Heart left ventricle (tissue), 16 donors: ENCODE measurements at regions not wholly inside any gene's neighbourhood (a gene's known extent, or its start where the extent isn't known, plus 50 kb on each side); places are given as distances from the start of the nearest gene placed in this dataset.
A peak's percentile ranks its signal among the peaks of the same experiment; 100 is the strongest.

Experiments
- ATAC-seq, 4 donors: fragments of 200-7000 bp; cut with Tn5 transposase; one replicate each; pipeline ENCODE4 v1.9.1; 2020 to 2022; ENCODE audit warnings: moderate library complexity in 4 of 4, mild to moderate bottlenecking in 3 of 4, moderate number of reproducible peaks in 1 of 4
- DNase-seq, 5 donors: peaks; one replicate each; pipeline ENCODE4 v3.0.0-alpha.2; 2020
- H3K27ac ChIP-seq, 12 donors: fragments of 200-600 bp; sonication (generic) in 4 of 12; one replicate each; pipeline versions ENCODE4 v1.5.0 to v1.8.0; 2016 to 2022; ENCODE audit warnings: mild to moderate bottlenecking in 2 of 12
- H3K27me3 ChIP-seq, 9 donors: fragments of 200-600 bp; sonication (generic) in 2 of 9; one replicate each; pipeline versions ENCODE4 v1.5.1 to v1.8.0; 2016 to 2022; ENCODE audit warnings: mild to moderate bottlenecking in 3 of 9
- H3K36me3 ChIP-seq, 9 donors: fragments of 200-600 bp; sonication (generic) in 2 of 9; one replicate each; pipeline versions ENCODE4 v1.5.0 to v1.8.0; 2018 to 2022; ENCODE audit warnings: mild to moderate bottlenecking in 2 of 9
- H3K4me1 ChIP-seq, 12 donors: fragments of 200-600 bp; sonication (generic) in 4 of 12; one replicate each; pipeline versions ENCODE4 v1.5.0 to v1.8.0; 2016 to 2022; ENCODE audit warnings: mild to moderate bottlenecking in 3 of 12
- H3K4me3 ChIP-seq, 12 donors: fragments of 200-600 bp; sonication (generic) in 4 of 12; one replicate each; pipeline versions ENCODE4 v1.5.0 to v1.8.0; 2017 to 2022; ENCODE audit warnings: mild to moderate bottlenecking in 9 of 12, moderate library complexity in 4 of 12
- H3K9me3 ChIP-seq, 12 donors: fragments of 200-600 bp; sonication (generic) in 4 of 12; one replicate each; pipeline versions ENCODE4 v1.5.0 to v1.8.0; 2016 to 2022; ENCODE audit warnings: mild to moderate bottlenecking in 1 of 12
- CTCF ChIP-seq, 12 donors: fragments of 200-600 bp; sonication (generic) in 4 of 12; IDR thresholded peaks; one replicate each; pipeline versions ENCODE4 v1.5.0 to v1.8.0; 2018 to 2022; ENCODE audit warnings: antibody characterized with exemption in 12 of 12, mild to moderate bottlenecking in 5 of 12
- POLR2A ChIP-seq, 2 donors: fragments of 450-650 bp; IDR thresholded peaks; one replicate each; pipeline ENCODE4 v1.6.1; 2017; ENCODE audit warnings: antibody characterized with exemption in 2 of 2, mild to moderate bottlenecking in 2 of 2, moderate library complexity in 2 of 2
- WGBS, 4 donors: extraction: QIAGEN DNeasy Blood & Tissue Kit in 2 of 4; methylation state at CpG; one replicate each; pipeline versions ENCODE4 v1.1.5 to v1.1.7; 2013 to 2018; 5-methylcytosine and 5-hydroxymethylcytosine counted together
- intact Hi-C, 10 donors: fragments of 100-400 bp; cut with DNase I; formaldehyde crosslinking; loops; one replicate each; pipeline versions ENCODE4 v1.11.1 to v1.14.2; 2022
- donor health status: ischemic (EF 13 %, LVEDD 7.1; RV severe dilation, severe dysfunction).
- donor health status: healthy with polysubstance abuse.
- donor health status: DM: no; HTN: yes; CAD: no.
- donor health status: DM: no; HTN: no; CAD: no.
- donor health status: ischemic (EF 25% LVEDD 6.9; RV normal size, moderate dysfunction).
- donor health status: ischemic (EF 25% LVEDD 5.7; RV mildly dilated, moderate dysfunction).
- donor health status: healthy.
- donor health status: DM: yes; HTN: yes; CAD: no.
- donor health status: ischemic (EF 35%, LVEDD 5.7; RV mildly dilated, moderate dysfunction).
- donor health status: nonischemic (EF 11% LVEDD 7.7; RV severe dilation, severe dysfunction).
- donor health status: DM: yes; HTN: yes; CAD: no.
- donor health status: PGD.
- donor health status: ischemic (EF 29% LVEDD 5.4; RV normal size, mild dysfunction).
- donor health status: nonischemic (EF 23%, LVEDD 6.1; RV moderate dilation, normal function).

DNA sequence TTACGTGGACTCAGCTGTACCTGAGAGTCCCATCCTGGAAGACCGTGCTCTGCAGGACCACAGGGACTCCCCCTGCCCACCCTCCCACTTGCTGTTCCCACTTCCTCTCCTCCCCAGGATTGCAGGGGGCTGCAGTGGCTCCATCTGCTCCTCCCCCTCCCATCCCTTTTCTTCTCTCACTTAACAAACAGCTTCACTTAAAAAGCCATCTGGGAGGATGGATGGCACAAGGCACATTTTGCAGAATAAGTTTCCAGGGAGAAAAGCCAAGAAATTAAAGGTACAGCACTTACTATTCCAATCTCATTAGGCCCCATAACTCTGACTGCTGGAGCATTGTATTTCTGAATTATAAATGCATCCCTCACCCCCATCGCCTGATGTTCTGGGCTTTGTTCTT lies 458.7 kb downstream of the PTPRU start:
- intact Hi-C loops, result loop anchor here in 1 of 10 donors (10.0 kb wide), 1 partner anchor 440 kb away; no protein-coding TSS in a partner anchor
- H3K27ac ChIP-seq, result no peak overlapping the region
- TF ChIP-seq CTCF (IDR thresholded peaks at IDR 0.05), result no peak
- TF ChIP-seq POLR2A (IDR thresholded peaks at IDR 0.05), result no peak
- no peaks in the 10 kb centered on the region for H3K4me1 ChIP-seq
- no peak for ATAC-seq
- H3K27me3 ChIP-seq, result peaks cover 0 to 42% (median 8%) of the 10 kb centered on the region in 9 donors
- no peak overlapping the region for H3K4me3 ChIP-seq
- H3K9me3 ChIP-seq, result peaks cover 0 to 15% (median 0%) of the 10 kb centered on the region in 12 donors
- no peaks in the 10 kb centered on the region for H3K36me3 ChIP-seq
- WGBS, 4 donors, result 56 to 68% (median 64%) methylated on average over 3 of the region's 3 CpGs
- no peak for DNase-seq

DNA sequence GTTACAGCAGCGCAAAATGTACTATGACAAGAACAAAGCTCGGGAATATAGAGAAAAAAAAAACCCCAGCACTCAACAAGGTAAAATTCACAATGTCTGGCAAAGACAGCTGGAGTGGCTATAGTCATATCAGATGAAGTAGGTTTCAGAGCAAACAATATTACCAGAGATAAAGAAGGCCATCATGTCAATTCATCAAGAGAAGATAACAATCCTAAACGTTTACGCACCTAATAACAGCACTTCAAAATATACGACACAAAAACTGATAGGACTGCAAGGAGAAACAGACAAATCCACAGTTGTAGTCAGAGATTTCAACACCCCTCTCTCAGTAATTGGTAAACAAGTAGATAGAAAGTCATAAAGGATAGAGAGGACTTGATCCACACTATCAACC lies 455.2 kb downstream of the PTPRU start:
- WGBS, 4 donors, result 75 to 82% (median 79%) methylated on average over 5 of the region's 5 CpGs
- intact Hi-C loops, result loop anchor here in 1 of 10 donors (10.0 kb wide), 1 partner anchor 437 kb away; no protein-coding TSS in a partner anchor

GRCh38 chr1:29690156-29690555 lies 453.8 kb downstream of the PTPRU start:
- Histone ChIP-seq H3K36me3 (no peaks in the 10 kb centered on the region), H3K27ac (no peak overlapping the region), H3K4me1 (peaks cover 0 to 11% (median 0%) of the 10 kb centered on the region in 12 donors), H3K4me3 (no peak overlapping the region), H3K27me3 (peaks cover 0 to 54% (median 18%) of the 10 kb centered on the region in 9 donors), H3K9me3 (peaks cover 0 to 15% (median 0%) of the 10 kb centered on the region in 12 donors)
- TF ChIP-seq CTCF (IDR thresholded peaks at IDR 0.05), result no peak
- TF ChIP-seq POLR2A (IDR thresholded peaks at IDR 0.05), result no peak
- WGBS, 4 donors, result 52 to 59% (median 53%) methylated on average over 9 of the region's 9 CpGs
- ATAC-seq, result no peak
- DNase-seq, result peak in 1 of 5 donors; percentile 3
- intact Hi-C loops, result loop anchor here in 1 of 10 donors (10.0 kb wide), 1 partner anchor 435 kb away; no protein-coding TSS in a partner anchor

More for the DNA sequence above, 455.2 kb downstream of the PTPRU start:
- Histone ChIP-seq H3K9me3 (peaks cover 0 to 15% (median 0%) of the 10 kb centered on the region in 12 donors), H3K27me3 (peaks cover 0 to 53% (median 18%) of the 10 kb centered on the region in 9 donors), H3K4me3 (no peak overlapping the region), H3K27ac (no peak overlapping the region), H3K36me3 (no peaks in the 10 kb centered on the region), H3K4me1 (peaks cover 0 to 11% (median 0%) of the 10 kb centered on the region in 12 donors)
- DNase-seq (no peak), ATAC-seq (no peak)
- no peak for TF ChIP-seq CTCF (IDR thresholded peaks at IDR 0.05)
- TF ChIP-seq POLR2A (IDR thresholded peaks at IDR 0.05), result no peak

DNA sequence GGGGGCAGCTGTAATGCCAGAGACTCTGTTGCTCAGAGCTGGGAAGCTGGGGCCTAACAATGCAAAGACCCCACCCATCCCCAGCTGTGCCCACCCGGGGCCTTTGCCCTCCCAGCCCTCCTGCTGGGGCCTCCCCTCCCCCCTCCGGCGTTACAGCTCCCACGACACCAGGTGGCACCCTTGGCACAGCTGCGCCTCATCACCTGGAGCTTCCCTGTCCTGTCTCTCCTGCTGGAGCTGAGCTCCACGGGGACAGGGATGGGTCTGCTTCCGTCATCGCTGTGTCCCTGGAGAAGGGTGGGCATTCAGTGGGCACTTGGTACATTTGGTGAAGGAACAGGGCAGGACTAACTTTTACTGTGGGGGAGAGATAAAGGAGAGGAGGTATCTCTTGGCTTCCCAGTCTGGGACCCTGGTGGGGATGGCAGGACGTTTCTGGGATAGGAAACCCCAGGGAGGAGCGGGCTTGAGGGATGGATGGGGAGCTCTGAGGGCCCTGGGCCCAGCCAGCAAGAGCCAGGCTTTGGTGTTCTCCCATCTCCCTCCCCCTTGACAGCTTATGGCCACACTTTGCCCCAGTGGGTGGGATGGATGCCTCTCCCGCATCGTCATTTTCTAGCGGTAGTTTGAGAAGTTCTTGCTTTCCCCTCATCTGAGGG lies 453.2 kb downstream of the PTPRU start:
- Histone ChIP-seq H3K9me3 (peaks cover 0 to 15% (median 0%) of the 10 kb centered on the region in 12 donors), H3K27me3 (peaks cover 0 to 54% (median 18%) of the 10 kb centered on the region in 9 donors), H3K36me3 (no peaks in the 10 kb centered on the region), H3K4me3 (no peak overlapping the region), H3K27ac (no peak overlapping the region), H3K4me1 (peaks cover 0 to 11% (median 0%) of the 10 kb centered on the region in 12 donors)
- DNase-seq (no peak), ATAC-seq (no peak)
- intact Hi-C loops, result loop anchor here in 1 of 10 donors (10.0 kb wide), 1 partner anchor 435 kb away; no protein-coding TSS in a partner anchor
- 58 to 63% (median 63%) methylated on average over 6 to 13 of the region's 13 CpGs for WGBS, 4 donors
- TF ChIP-seq CTCF (IDR thresholded peaks at IDR 0.05), result no peak
- no peak for TF ChIP-seq POLR2A (IDR thresholded peaks at IDR 0.05)
